A549 (cell line): ENCODE measurements at regions not wholly inside any gene's neighbourhood (a gene's known extent, or its start where the extent isn't known, plus 50 kb on each side); places are given as distances from the start of the nearest gene placed in this dataset.

Experiments used
- ATAC-seq, 2 experiments: fragments of 200-7000 bp in 1 of 2; fragments of >200 bp in 1 of 2; cut with Nextera tagmentation in 1 of 2; cut with Tn5 transposase in 1 of 2; 3 replicates each; pipeline versions ENCODE4 v1.8.0 to v1.9.1; 2018 to 2020; ENCODE audit warnings: mild to moderate bottlenecking in 1 of 2, moderate library complexity in 1 of 2
- CTCF ChIA-PET: fragments of 300-600 bp; sonication (Branson Sonifier 250); formaldehyde crosslinking; extraction: SDS; loops from one replicate; lab custom pipeline; 2021; ENCODE audit warnings: antibody characterized with exemption, inconsistent platforms; lab: Yijun Ruan, JAX
- POLR2A ChIA-PET: fragments of 350-600 bp; formaldehyde crosslinking; extraction: SDS; loops from one replicate; lab custom pipeline; 2021; ENCODE audit warnings: antibody characterized with exemption, inconsistent platforms; lab: Yijun Ruan, JAX
- DNase-seq, 2 experiments: peaks; one replicate each; pipeline versions ENCODE4 v3.0.0 to v3.0.0-alpha.2; 2011 to 2016; ENCODE audit warnings: low read depth in 1 of 2, low spot score in 1 of 2
- FAIRE-seq: peaks from 2 replicates; lab custom pipeline; 2011; peaks lifted over from hg19 to GRCh38; lab: Jason Lieb, UNC
- H3K27ac ChIP-seq, 2 experiments: fragments of >200 bp; sonication (Bioruptor Twin); formaldehyde crosslinking; 3 replicates each; pipeline ENCODE4 v1.5.1; 2016 to 2017
- H3K4me1 ChIP-seq: fragments of >200 bp; sonication (Bioruptor Twin); formaldehyde crosslinking; 3 replicates; pipeline ENCODE4 v1.6.1; 2016
- H3K4me2 ChIP-seq: fragments of >200 bp; sonication (Bioruptor Twin); formaldehyde crosslinking; 3 replicates; pipeline ENCODE4 v1.6.1; 2016
- H3K4me3 ChIP-seq: fragments of >200 bp; sonication (Bioruptor Twin); formaldehyde crosslinking; 3 replicates; pipeline ENCODE4 v1.5.1; 2016
- H3K9me3 ChIP-seq: fragments of >200 bp; sonication (Bioruptor Twin); formaldehyde crosslinking; 3 replicates; pipeline ENCODE4 v1.6.1; 2016
- CEBPB ChIP-seq, 2 experiments: fragments of >200 bp in 1 of 2; sonication (Bioruptor Twin) in 1 of 2; formaldehyde crosslinking in 1 of 2; IDR thresholded peaks; 2 replicates each; pipeline ENCODE4 v1.6.1; 2012 to 2016
- CHD4 ChIP-seq: fragments of 200-600 bp; sonication (generic); IDR thresholded peaks from 2 replicates; pipeline ENCODE4 v1.6.1; 2016; ENCODE audit warnings: antibody characterized with exemption, mild to moderate bottlenecking, borderline replicate concordance
- CTCF ChIP-seq: fragments of >200 bp; sonication (Bioruptor Twin); formaldehyde crosslinking; IDR thresholded peaks from 3 replicates; pipeline ENCODE4 v1.5.1; 2016
- E2F6 ChIP-seq: IDR thresholded peaks from 2 replicates; pipeline ENCODE4 v1.6.1; 2012; ENCODE audit warnings: low read depth, borderline replicate concordance
- FOSL2 ChIP-seq, 2 experiments: fragments of 450-650 bp in 1 of 2; fragments of >200 bp in 1 of 2; sonication (Bioruptor Twin) in 1 of 2; formaldehyde crosslinking; IDR thresholded peaks; 2 replicates each; pipeline versions ENCODE4 v1.5.0 to v1.6.1; 2016 to 2020; ENCODE audit warnings: mild to moderate bottlenecking in 1 of 2, moderate library complexity in 1 of 2
- FOXS1 ChIP-seq: fragments of 250-450 bp; sonication (Bioruptor Pico); IDR thresholded peaks from 2 replicates; pipeline ENCODE4 v1.5.0; 2020; ENCODE audit warnings: mild to moderate bottlenecking, moderate library complexity
- GATA3 ChIP-seq: IDR thresholded peaks from 2 replicates; pipeline ENCODE4 v1.6.1; 2012; ENCODE audit warnings: borderline replicate concordance
- HMGXB4 ChIP-seq: fragments of 250-450 bp; sonication (Bioruptor Pico); IDR thresholded peaks from 2 replicates; pipeline ENCODE4 v1.5.0; 2021; ENCODE audit warnings: mild to moderate bottlenecking, moderate library complexity, borderline replicate concordance
- JUNB ChIP-seq: fragments of >200 bp; sonication (Bioruptor Twin); formaldehyde crosslinking; IDR thresholded peaks from 2 replicates; pipeline ENCODE4 v1.6.1; 2016
- MAFK ChIP-seq: fragments of 450-650 bp; IDR thresholded peaks from 2 replicates; pipeline ENCODE4 v1.6.1; 2014; ENCODE audit not compliant: partially characterized antibody
- MAZ ChIP-seq: fragments of 150-350 bp; IDR thresholded peaks from 2 replicates; pipeline ENCODE4 v1.6.1; 2014; ENCODE audit warnings: antibody characterized with exemption, low read depth, low read length, borderline replicate concordance
- NR3C1 ChIP-seq: fragments of >200 bp; sonication (Bioruptor Twin); formaldehyde crosslinking; IDR thresholded peaks from 3 replicates; pipeline ENCODE4 v1.6.1; 2017
- PHF8 ChIP-seq: fragments of 200-600 bp; sonication (generic); IDR thresholded peaks from 2 replicates; pipeline ENCODE4 v1.6.1; 2016; ENCODE audit warnings: low read depth, mild to moderate bottlenecking, antibody characterized with exemption, moderate library complexity, borderline replicate concordance
- POLR2AphosphoS2 ChIP-seq: conservative IDR thresholded peaks from 2 replicates; pipeline ENCODE4 v1.6.1; 2012; ENCODE audit warnings: low read length, improper control_type of control experiment, inconsistent platforms
- SMC3 ChIP-seq: fragments of >200 bp; sonication (Bioruptor Twin); formaldehyde crosslinking; IDR thresholded peaks from 3 replicates; pipeline ENCODE4 v1.6.1; 2018; ENCODE audit warnings: inconsistent platforms
- SREBF2 ChIP-seq: fragments of 450-650 bp; IDR thresholded peaks from 2 replicates; pipeline ENCODE4 v1.6.1; 2014; ENCODE audit warnings: mild to moderate bottlenecking, moderate library complexity
- TP53 ChIP-seq: fragments of 250-450 bp; sonication (Bioruptor Pico); IDR thresholded peaks from 2 replicates; pipeline ENCODE4 v1.5.0; 2021; ENCODE audit warnings: mild to moderate bottlenecking, moderate library complexity
- ZC3H11A ChIP-seq: fragments of 450-650 bp; IDR thresholded peaks from 2 replicates; pipeline ENCODE4 v1.6.1; 2014; ENCODE audit warnings: antibody characterized with exemption, mild to moderate bottlenecking
- ZFP36 ChIP-seq: fragments of 450-650 bp; IDR thresholded peaks from 2 replicates; pipeline ENCODE4 v1.6.1; 2014; ENCODE audit warnings: borderline replicate concordance; ENCODE audit not compliant: partially characterized antibody
- WGBS: methylation state at CpG from one replicate; pipeline ENCODE4 v1.1.6; 2017; ENCODE audit errors: missing lambda C conversion rate; 5-methylcytosine and 5-hydroxymethylcytosine counted together
- TF ChIP-seq, protein P1 (sequence below): IDR thresholded peaks from 2 replicates; pipeline ENCODE4 v1.6.1; 2012
- TF ChIP-seq, protein P2 (sequence below): fragments of 150-350 bp; IDR thresholded peaks from 2 replicates; pipeline ENCODE4 v1.6.1; 2014; ENCODE audit warnings: low read depth, mild to moderate bottlenecking, low read length

DNA sequence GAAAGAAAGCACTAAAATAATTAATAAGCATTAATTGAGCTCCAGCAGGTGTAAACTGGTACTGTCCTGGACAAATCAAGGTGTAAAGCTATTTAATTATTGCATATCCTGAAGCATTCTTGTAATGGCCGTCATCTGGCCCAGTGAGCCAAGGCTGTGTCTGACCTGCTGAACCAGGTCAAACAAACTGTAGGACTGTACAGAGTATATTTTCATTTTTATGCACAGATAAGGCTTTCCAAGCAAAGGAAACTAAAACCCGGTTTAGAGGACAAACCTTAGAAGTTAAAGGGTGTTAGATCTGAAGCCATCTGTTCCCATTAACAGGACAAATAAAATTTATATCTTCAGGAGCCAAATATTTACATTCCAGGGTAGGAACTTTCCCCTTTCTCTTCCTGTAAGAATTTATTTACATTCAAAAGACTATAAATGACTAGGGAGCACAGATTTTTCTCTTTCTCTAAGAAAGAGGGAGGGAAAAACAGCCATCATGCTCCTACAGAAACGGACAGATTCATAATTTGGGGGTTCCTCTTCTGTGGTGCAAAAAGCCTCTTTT, 69.8 kb downstream of the ESM1 start:
- ATAC-seq: no peak
- WGBS: 3% methylated on average over 3 of the region's 3 CpGs
- Histone ChIP-seq H3K4me2 (no peak overlapping the region), H3K4me3 (no peak overlapping the region), H3K9me3 (no peaks in the 10 kb centered on the region), H3K4me1 (no peaks in the 10 kb centered on the region), H3K27ac (no peak overlapping the region)
- DNase-seq: no peak
- POLR2A ChIA-PET: no interaction called here
- TF ChIP-seq JUNB (no peak), SMC3 (no peak), HMGXB4 (CRISPR knock-in tag) (no peak), NR3C1 (no peak), SREBF2 (no peak), POLR2AphosphoS2 (no peak), GATA3 (no peak), PHF8 (no peak), FOSL2 (IDR thresholded peaks at IDR 0.05) (no peak), FOSL2 (CRISPR knock-in tag; IDR thresholded peaks at IDR 0.05) (no peak)
- TF ChIP-seq, protein P1, sequence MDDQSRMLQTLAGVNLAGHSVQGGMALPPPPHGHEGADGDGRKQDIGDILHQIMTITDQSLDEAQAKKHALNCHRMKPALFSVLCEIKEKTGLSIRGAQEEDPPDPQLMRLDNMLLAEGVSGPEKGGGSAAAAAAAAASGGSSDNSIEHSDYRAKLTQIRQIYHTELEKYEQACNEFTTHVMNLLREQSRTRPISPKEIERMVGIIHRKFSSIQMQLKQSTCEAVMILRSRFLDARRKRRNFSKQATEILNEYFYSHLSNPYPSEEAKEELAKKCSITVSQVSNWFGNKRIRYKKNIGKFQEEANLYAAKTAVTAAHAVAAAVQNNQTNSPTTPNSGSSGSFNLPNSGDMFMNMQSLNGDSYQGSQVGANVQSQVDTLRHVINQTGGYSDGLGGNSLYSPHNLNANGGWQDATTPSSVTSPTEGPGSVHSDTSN: no peak
- no peak for FAIRE-seq
- CTCF ChIA-PET: interaction anchor here (1.0 kb wide), 1 partner anchor 9 kb away, joined by 3 read pairs; no protein-coding TSS in a partner anchor

GRCh38 chr5:54912021-54912420, 73.4 kb downstream of the ESM1 start:
- CTCF ChIA-PET: interaction anchor here (0.9 to 1.5 kb wide), 6 partner anchors 10 to 248 kb away, joined by 3 to 6 read pairs (median 4); partner anchors contain the start of gene GPX8
- Histone ChIP-seq H3K4me2 (no peak overlapping the region), H3K4me1 (no peaks in the 10 kb centered on the region), H3K4me3 (no peak overlapping the region), H3K9me3 (no peaks in the 10 kb centered on the region), H3K27ac (no peak overlapping the region)
- POLR2A ChIA-PET: no interaction called here
- no peak for TF ChIP-seq E2F6
- no peak for TF ChIP-seq ZFP36
- no peak for TF ChIP-seq MAZ
- TF ChIP-seq FOXS1 (CRISPR knock-in tag): no peak
- TF ChIP-seq MAFK: no peak
- DNase-seq (no peak), ATAC-seq (no peak), FAIRE-seq (no peak)
- 0% methylated on average over 1 of the region's 1 CpG for WGBS

GRCh38 chr5:54909911-54910870, 75.2 kb downstream of the ESM1 start:
- ChIA-PET CTCF (interaction anchor here (0.6 to 7.2 kb wide), 7 partner anchors 9 to 267 kb away, joined by 3 to 56 read pairs (median 4); partner anchors contain the start of gene GPX8), POLR2A (no interaction called here)
- Histone ChIP-seq H3K9me3 (no peaks in the 10 kb centered on the region), H3K27ac (no peak overlapping the region), H3K4me1 (no peaks in the 10 kb centered on the region), H3K4me2 (no peak overlapping the region), H3K4me3 (no peak overlapping the region)
- 13% methylated on average over 4 of the region's 4 CpGs for WGBS
- DNase-seq: no peak
- no peak for FAIRE-seq
- no peak for ATAC-seq
- TF ChIP-seq PHF8: no peak
- no peak for TF ChIP-seq TP53 (CRISPR knock-in tag)
- TF ChIP-seq ZC3H11A: no peak
- TF ChIP-seq CTCF: no peak
- no peak for TF ChIP-seq CEBPB (IDR thresholded peaks at IDR 0.05)
- TF ChIP-seq E2F6: no peak
- TF ChIP-seq, protein P2, sequence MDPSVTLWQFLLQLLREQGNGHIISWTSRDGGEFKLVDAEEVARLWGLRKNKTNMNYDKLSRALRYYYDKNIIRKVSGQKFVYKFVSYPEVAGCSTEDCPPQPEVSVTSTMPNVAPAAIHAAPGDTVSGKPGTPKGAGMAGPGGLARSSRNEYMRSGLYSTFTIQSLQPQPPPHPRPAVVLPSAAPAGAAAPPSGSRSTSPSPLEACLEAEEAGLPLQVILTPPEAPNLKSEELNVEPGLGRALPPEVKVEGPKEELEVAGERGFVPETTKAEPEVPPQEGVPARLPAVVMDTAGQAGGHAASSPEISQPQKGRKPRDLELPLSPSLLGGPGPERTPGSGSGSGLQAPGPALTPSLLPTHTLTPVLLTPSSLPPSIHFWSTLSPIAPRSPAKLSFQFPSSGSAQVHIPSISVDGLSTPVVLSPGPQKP: no peak
- no peak for TF ChIP-seq CHD4
